ENCODE measurements at regions not wholly inside any gene's neighbourhood (a gene's known extent, or its start where the extent isn't known, plus 50 kb on each side); places are given as distances from the start of the nearest gene placed in this dataset.

DNA sequence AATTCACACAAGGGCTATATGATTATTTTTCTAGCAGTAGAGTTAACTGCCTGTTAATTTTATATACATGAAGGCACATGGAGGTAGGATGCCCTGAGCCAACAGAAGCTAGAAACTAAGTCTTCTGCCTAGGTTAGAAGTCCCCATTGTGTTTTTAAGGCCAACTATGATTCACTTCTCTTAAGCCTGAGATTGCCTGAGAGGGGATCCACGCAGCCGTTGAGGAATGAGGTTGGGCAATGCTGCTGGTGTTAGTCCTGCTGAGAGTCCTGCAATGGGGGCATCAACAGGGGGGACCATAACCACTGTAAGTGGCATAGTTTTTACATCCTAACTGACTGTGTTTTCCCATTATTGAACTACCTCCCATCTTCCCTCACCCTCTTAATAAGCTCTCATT is 60.1 kb upstream of the PFN2 start:
- no peak for DNase-seq (ENCODE audit: low spot score)

DNA sequence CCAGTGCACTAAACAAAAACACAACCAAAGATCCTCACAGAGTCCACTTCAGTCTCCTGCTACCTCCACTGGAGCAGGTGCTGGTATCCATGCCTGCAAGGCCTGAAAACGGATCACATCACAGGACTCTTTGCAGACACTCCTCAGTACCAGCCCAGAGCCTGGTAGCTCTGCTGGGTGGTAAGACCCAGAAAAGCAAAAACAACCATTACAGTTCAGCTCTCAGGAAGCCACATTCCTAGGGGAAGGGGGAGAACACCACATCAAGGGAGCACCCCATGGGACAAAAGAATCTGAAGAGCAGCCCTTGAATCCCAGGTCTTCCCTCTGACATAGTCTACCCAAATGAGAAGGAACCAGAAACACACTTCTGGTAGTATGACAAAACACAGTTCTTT is 52.5 kb upstream of the PFN2 start:
- DNase-seq (ENCODE audit: low spot score): no peak

DNA sequence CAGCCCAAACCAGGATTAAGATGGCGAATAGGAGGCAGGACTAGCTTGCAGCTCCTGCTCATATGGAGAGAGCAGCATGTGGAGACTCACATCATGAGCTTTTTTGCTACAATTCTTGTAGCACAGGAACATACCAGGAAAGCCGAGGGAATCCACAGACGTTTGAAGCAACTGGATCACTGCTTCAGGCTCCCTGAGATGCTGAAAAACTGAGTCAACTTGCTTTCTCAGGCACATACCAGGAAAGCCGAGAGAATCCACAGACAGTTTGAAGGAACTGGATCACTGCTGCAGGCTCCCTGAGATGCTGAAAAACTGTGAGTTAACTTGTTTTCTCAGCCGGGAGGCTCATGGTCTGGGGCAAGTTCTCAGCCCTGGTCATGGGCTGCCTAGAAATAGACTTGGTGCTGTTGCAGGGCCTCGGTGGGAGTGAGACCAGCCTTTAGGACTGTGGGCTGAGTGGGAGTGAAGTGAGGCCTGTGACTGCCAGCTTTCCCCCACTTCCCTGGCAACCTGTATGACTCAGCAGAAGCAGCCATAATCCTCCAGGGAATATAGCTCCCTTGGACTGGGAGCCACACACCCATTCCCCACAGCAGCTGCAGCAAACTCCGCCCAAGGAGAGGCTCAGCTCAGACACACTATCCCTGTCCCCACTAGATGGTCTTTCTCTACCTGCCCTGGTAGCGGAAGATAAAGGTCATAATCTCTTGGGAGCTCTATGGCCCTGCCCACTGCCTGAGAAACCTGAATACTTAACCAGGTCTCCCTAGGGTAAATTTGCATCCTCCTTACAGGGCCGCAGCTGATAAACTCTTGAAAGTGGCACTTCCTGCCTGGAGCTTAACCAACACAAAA is 51.9 kb upstream of the PFN2 start:
- peak; percentile 36 for DNase-seq (ENCODE audit: low spot score)

DNA sequence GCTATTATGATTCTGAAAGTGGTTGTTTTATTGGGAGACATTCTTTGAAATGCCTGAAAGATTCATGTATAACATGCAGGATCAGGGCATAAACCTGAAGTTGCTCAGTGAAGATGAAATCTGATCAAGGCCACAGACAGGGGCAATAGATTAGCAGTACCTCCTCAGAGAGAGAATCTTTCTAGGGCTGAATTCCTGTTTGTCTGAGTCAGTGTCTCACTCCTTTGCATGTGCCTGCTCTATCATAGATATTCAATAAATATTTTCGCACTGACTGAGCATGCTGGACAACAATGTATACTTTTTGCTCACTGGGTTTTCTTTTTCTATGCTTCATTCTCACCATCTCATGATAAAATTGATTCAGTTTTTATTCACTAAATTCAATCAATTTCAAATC is 49.8 kb upstream of the PFN2 start:
- no peak for DNase-seq (ENCODE audit: low spot score)

Small RNA genes lying in the stretch of these regions (small RNA-seq; reads per million reads assigned to genes)
- gene RF00004: 0 reads per million in 2 experiments
- gene RPL32P9: 0 reads per million in 2 experiments

All from SK-N-DZ (cell line).